ENCODE measurements at regions not wholly inside any gene's neighbourhood (a gene's known extent, or its start where the extent isn't known, plus 50 kb on each side); places are given as distances from the start of the nearest gene placed in this dataset.

DNA sequence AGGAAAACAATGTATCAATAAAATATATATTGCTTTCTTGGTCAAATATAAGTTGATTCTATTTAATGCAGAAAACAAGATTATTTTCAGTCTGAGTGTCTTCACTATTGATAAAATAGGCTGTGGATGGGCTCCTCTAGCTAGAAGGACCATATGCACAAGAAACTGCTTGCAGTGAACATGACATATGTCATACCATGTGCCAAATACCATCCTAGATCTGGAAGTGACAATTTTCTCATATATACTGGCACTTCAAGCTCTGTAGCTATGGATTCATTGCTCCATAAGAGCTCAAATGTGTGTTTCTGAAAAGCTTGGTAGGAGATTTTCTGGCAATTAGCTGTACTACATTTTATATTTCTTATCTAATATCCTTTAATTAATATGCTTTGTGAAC lies 95.6 kb upstream of the CDH6 start:
- DNase-seq, result no peak

DNA sequence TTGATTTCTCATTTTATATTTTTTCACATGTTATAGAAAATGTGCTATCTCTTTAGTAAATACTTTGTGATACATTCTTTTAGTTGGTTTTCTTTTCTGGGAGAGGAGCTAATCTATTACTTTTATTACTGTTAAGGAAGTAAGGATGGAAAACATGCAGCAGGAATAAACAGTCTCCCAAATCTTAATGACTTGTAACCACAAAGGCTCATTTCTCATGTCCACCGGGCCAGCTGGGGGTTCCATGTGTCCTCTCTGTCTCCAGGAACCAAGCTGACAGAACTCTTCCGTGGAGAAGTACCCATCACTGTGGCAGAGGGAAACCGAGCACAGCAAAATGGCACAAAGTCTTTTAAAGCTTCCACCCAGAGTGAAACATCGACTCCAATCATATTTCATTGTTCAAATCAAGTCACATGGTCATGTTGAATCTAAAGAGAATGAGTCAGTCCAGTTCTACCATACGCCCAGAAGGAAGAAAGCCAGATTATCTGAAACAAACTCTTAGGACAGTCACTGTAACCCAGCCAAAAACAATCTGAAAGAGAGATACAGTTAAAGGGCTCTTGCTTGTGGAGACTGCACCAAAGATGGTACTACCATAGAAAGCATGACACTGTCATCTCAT lies 97.1 kb upstream of the CDH6 start:
- DNase-seq, result no peak

DNA sequence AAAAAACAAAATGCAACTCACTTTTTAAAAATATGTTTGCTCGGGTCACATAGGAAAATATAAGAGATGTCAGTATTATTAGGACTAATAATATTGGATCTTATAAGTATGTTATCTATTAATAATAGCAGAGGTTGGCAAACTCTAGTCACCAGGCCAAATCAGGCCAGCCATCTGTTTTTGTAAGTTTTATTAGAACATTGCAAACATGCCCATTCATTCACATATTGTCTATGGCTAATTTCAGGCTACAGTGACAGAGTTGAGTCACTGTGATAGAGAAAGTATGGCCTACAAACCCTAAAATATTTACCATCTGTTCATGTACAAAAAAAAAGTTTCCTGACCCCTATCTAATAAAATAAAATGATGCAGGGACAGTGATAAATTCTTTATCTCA lies 97.7 kb upstream of the CDH6 start:
- DNase-seq, result no peak

GRCh38 chr5:31091501-31091900 lies 102.0 kb upstream of the CDH6 start:
- no peak for DNase-seq

DNA sequence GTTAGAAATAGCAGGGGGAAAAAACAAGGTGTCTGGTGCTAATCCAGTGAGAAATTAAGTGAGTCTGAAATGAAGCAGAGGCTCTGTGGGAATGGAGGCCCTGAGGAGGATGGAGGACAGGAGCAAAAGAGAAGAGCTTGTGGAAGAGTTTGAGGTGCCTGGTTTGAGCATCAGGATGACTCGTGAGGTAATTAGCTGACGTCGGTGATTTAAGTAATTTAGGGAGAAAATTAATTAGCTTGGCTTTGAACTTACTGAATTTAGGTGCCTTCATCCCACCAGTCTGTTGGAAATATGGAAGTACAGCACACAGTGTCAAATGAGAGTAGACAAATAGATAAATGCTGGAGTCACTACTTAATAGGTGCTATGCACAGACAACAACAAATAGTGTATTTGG lies 103.0 kb upstream of the CDH6 start:
- no peak for DNase-seq

DNA sequence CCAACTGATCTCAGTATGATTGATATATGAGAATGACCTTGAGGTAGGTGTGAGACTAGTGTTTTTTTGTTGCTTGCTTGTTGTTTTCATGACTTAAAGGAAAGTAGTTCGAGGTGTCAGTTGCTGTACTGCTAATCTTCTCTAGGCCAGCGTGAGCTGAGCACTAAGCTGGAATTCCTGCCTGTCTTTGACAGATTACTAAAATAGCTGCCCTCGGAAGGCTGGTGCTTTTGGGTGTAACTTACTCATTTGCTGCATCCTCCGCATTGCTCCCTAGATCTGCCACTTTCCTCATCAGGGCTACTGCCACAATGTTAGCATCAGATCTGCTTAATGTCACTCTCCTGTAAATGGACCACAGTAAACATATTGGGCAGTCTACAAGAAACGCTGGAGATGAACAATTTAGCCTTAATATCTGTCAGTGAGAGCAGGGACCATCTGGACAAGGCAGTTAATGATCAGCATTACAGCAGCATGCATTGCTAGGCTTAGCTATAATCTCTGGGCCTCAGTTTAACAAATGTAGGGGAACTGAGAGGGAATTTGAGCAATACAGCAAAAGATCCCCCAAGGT lies 106.6 kb upstream of the CDH6 start:
- DNase-seq, result no peak

DNA sequence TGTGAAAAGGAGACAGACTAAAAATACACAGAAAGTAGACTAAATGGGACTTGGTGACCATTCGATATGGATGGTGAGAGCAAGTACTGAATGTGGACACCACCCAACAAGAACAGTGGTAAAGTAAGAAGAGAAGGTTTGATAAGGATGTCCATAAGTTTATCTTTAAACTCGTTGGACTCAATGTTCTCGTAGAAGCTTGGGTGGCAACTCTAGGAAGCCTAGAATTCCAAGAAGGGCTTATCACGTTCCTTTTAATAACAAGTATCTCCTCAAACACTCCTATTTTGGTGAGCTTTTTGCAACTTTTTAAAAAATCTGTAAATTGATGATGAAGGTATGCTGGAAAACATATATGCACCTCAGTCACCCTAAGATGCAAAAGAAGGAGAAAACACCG lies 108.6 kb upstream of the CDH6 start:
- no peak for DNase-seq

DNA sequence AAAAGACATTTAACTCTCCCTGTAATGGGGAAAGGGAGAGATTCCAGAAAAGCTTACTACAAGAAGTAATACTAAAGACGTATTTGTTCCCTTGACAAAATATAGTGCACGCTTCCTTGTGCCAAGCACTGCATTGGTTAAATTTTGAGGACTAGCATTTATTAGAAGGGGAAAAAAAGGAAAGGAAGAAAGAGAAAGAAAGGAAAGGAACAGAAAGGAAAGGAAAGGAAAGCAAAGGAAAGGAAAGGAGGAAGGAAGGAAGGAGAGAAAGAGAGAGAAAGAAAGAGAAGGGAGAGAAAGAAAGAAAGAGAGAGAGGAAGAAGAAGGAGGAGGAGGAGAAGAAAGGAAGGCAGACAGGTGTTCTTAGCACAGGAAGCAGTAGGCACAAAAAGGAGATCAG lies 110.1 kb upstream of the CDH6 start:
- DNase-seq, result no peak

DNA sequence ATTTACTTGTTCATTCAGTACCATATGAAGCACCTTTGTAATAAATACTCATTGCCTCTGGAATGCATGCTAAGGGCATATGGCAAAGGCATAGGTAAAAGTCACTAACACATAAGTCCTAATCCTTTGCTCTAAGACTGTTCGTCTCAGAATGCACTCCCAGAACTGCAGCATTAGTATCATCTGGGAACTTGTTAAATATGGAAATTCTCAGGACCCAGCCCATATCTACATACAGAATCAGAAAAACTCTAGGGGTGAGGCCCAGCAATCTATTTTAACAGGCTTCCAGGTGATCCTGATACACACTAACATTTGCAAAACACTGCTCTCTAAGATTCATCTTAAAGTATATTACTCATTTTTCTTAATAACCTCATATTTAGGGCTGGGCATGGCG lies 113.8 kb upstream of the CDH6 start:
- DNase-seq, result no peak

- DNase-seq, result no peak
Measured at GRCh38 chr5:31078956-31079355, 114.5 kb upstream of the CDH6 start.

- DNase-seq, result no peak
Measured at GRCh38 chr5:31075981-31076380, 117.5 kb upstream of the CDH6 start.

- no peak for DNase-seq
Measured at GRCh38 chr5:31068287-31068686, 125.2 kb upstream of the CDH6 start.

- no peak for DNase-seq
Measured at GRCh38 chr5:31066655-31067328, 126.7 kb upstream of the CDH6 start.

- DNase-seq, result no peak
Measured at GRCh38 chr5:31064215-31064614, 129.3 kb upstream of the CDH6 start.

DNA sequence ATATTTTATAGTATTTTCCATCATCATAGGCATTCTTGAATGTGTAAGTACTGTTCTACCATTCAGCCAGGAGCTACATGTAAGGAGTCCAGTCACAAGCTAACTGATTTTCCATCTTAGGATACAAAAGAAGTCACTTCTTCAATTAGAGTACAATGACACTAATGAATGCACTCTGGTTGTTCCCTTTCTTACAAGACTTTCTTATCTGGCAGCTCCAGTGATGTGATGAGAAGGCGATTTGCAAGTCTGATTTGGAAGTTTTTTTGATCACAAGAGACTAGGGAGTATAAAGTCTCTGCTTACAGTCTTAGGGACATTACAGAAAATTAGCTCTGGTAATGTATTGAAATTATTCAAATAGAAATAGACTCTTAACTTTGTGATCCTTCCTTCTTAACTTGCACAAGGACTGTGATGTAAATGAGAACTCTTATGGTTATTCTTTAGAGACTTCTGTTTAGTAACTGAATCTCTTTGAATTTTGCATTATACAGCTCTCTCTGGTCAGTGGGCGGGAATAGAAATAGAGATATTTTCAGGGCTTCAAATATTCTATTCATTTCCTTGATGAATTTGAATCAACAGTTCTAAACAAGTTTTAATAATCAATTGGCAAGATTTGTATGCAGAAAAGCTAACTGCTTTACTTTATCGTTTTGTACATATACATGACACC lies 130.4 kb upstream of the CDH6 start:
- DNase-seq, result no peak

DNA sequence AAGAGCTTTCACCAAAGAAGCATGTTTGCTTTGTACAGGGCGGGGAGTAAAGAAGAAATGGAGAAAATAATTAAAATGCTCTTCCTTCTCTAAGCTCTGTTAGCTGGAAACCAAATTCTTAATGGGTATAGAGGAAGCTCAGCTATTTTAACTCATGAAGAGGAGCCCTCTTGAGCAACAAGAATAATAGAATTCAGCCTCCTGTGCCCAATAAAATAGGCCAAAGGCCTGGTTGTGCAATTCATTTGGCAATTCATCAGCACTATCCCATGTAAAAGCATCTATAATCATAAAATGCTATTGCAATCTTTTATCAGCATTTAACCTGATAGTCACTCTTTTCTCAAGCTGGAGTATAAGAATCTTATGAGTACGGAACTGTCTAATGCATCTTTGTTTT lies 133.6 kb upstream of the CDH6 start:
- DNase-seq, result no peak

- no peak for DNase-seq
Measured at GRCh38 chr5:31054453-31054852, 139.0 kb upstream of the CDH6 start.

DNA sequence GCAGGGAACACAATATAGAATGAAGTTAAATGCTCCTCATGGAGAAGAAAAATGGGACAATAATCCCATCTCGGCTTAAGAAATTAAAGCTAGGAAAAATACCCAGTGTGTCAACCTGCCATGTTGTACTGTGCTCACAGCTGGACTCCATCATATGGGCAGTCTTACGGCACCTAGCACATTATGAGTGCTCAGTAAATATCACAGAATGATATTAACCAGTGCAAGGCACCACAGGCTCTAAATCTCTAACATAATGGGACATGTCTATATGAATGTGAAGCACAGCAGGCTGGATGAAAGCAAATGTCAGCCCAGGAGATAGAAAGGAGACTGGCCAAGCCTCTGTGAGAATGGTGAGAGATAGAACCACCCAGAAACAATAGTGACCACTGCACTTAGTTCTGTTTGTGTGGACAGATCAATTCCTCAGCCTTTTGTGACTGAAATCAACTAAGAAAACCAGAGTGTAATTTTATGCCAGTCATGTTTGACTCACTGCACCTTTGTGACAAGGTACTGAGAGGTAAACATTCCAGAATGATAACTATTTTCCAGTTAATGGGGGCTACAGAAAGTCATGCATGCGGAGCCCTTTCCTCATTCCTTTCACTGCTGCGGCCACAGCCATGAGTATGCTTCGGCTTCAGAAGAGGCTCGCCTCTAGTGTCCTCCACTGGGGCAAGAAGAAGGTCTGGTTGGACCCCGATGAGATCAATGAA lies 140.4 kb upstream of the CDH6 start:
- no peak for DNase-seq

DNA sequence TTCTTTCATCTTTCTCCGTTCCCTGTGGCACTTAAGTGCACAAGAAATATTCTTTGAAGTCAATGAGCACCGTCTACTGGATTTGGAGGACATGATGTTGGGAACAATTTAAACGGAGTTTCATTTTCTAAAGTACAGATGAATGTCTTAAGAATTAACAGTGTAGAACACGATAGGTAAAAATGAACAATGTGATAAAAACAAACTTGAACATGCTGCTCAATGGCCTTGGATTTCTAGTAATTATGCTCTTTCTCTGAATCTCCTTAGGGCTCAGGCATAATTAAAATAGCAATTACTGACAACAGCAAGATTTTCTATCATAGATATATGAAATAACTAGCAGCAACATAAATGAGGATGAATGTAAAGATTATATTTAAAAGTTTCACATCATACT lies 142.2 kb upstream of the CDH6 start:
- DNase-seq, result no peak

- DNase-seq, result no peak
Measured at GRCh38 chr5:31049936-31050704, 143.4 kb upstream of the CDH6 start.

- no peak for DNase-seq
Measured at GRCh38 chr5:31049461-31049860, 144.0 kb upstream of the CDH6 start.
